CD14-positive monocyte (primary cell): ENCODE measurements at regions not wholly inside any gene's neighbourhood (a gene's known extent, or its start where the extent isn't known, plus 50 kb on each side); places are given as distances from the start of the nearest gene placed in this dataset.

Experiments
- DNase-seq, 3 donors: peaks; one replicate each; pipeline ENCODE4 v3.0.0-alpha.2; 2011 to 2022
- H2AFZ ChIP-seq: 2 replicates; pipeline ENCODE4 v1.6.0; 2012; ENCODE audit warnings: mild to moderate bottlenecking, low read depth, low read length, inconsistent platforms; ENCODE audit not compliant: insufficient read depth, poor library complexity, severe bottlenecking
- H3K27ac ChIP-seq, 2 donors: 1 replicate in 1 of 2; 2 replicates in 1 of 2; pipeline ENCODE4 v1.5.1; 2012 to 2013; ENCODE audit warnings: low read length in 2 of 2, control low read depth in 1 of 2, inconsistent platforms in 1 of 2, low read depth in 1 of 2, mild to moderate bottlenecking in 1 of 2
- H3K27me3 ChIP-seq, 2 donors: one replicate each; pipeline versions ENCODE4 v1.6.0 to v1.6.1; 2011 to 2013; ENCODE audit warnings: low read length in 2 of 2; ENCODE audit not compliant: control insufficient read depth in 2 of 2, insufficient read depth in 2 of 2
- H3K36me3 ChIP-seq, 2 donors: replicated peaks in 1 of 2; 1 replicate in 1 of 2; 2 replicates in 1 of 2; pipeline versions ENCODE4 v1.5.1 to v1.6.1; 2012 to 2013; ENCODE audit warnings: low read length in 2 of 2, control low read depth in 1 of 2, inconsistent platforms in 1 of 2, mild to moderate bottlenecking in 1 of 2; ENCODE audit not compliant: insufficient read depth in 2 of 2, control insufficient read depth in 1 of 2
- H3K4me1 ChIP-seq, 2 donors: 1 replicate in 1 of 2; 2 replicates in 1 of 2; pipeline versions ENCODE4 v1.5.1 to v1.6.1; 2012 to 2013; ENCODE audit warnings: low read length in 2 of 2, control low read depth in 1 of 2, inconsistent platforms in 1 of 2, mild to moderate bottlenecking in 1 of 2, moderate library complexity in 1 of 2; ENCODE audit not compliant: insufficient read depth in 2 of 2, control insufficient read depth in 1 of 2
- H3K4me2 ChIP-seq: replicated peaks from 2 replicates; pipeline ENCODE3; 2012; ENCODE audit warnings: low read length, moderate library complexity, mild to moderate bottlenecking; ENCODE audit not compliant: poor library complexity, severe bottlenecking; ENCODE audit errors: extremely low read depth
- H3K4me3 ChIP-seq, 3 experiments: fragments of 200-600 bp in 1 of 3; sonication (generic) in 1 of 3; replicated peaks in 1 of 3; 1 replicate in 2 of 3; 2 replicates in 1 of 3; pipeline ENCODE4 v1.5.1; 2011 to 2013; ENCODE audit warnings: low read length in 3 of 3, mild to moderate bottlenecking in 3 of 3, control low read depth in 2 of 3, low read depth in 2 of 3, inconsistent platforms in 1 of 3, moderate library complexity in 1 of 3
- H3K79me2 ChIP-seq: 2 replicates; pipeline ENCODE4 v1.6.0; 2012; ENCODE audit warnings: mild to moderate bottlenecking, control low read depth, inconsistent platforms, low read length, moderate library complexity; ENCODE audit not compliant: insufficient read depth
- H3K9ac ChIP-seq: 2 replicates; pipeline ENCODE4 v1.6.0; 2017; ENCODE audit warnings: low read length, mild to moderate bottlenecking; ENCODE audit not compliant: insufficient read depth, poor library complexity, severe bottlenecking
- H3K9me3 ChIP-seq, 2 donors: replicated peaks in 1 of 2; 1 replicate in 1 of 2; 2 replicates in 1 of 2; pipeline versions ENCODE4 v1.5.1 to v1.6.1; 2012 to 2013; ENCODE audit warnings: low read length in 2 of 2, control low read depth in 1 of 2; ENCODE audit not compliant: control insufficient read depth in 1 of 2, insufficient read depth in 1 of 2
- H4K20me1 ChIP-seq: 2 replicates; pipeline ENCODE4 v1.6.0; 2012; ENCODE audit warnings: mild to moderate bottlenecking, low read length, control low read depth, moderate library complexity; ENCODE audit not compliant: insufficient read depth
- H3K27ac Mint-ChIP-seq, 7 donors: one replicate each; pipeline ENCODE4 v1.8.0; 2020; ENCODE audit warnings: mild to moderate bottlenecking in 7 of 7, mixed read lengths in 7 of 7, moderate library complexity in 6 of 7, inconsistent platforms in 2 of 7
- H3K27me3 Mint-ChIP-seq, 3 donors: one replicate each; pipeline ENCODE4 v1.8.0; 2021 to 2022; ENCODE audit warnings: low read depth in 3 of 3, mild to moderate bottlenecking in 3 of 3, mixed read lengths in 3 of 3, moderate library complexity in 3 of 3, inconsistent platforms in 1 of 3
- H3K36me3 Mint-ChIP-seq, 2 donors: one replicate each; pipeline ENCODE4 v1.8.0; 2020; ENCODE audit warnings: mixed read lengths in 2 of 2, inconsistent platforms in 1 of 2, mild to moderate bottlenecking in 1 of 2
- H3K4me1 Mint-ChIP-seq: one replicate; pipeline ENCODE4 v1.8.0; 2020; ENCODE audit warnings: mild to moderate bottlenecking, mixed read lengths
- H3K4me3 Mint-ChIP-seq, 2 donors: one replicate each; pipeline ENCODE4 v1.8.0; 2020; ENCODE audit warnings: mild to moderate bottlenecking in 2 of 2, mixed read lengths in 2 of 2, moderate library complexity in 1 of 2
- H3K9me3 Mint-ChIP-seq, 7 donors: one replicate each; pipeline ENCODE4 v1.8.0; 2020 to 2022; ENCODE audit warnings: mixed read lengths in 7 of 7, mild to moderate bottlenecking in 6 of 7, moderate library complexity in 6 of 7, inconsistent platforms in 2 of 7
- CTCF ChIP-seq: fragments of 200-600 bp; IDR thresholded peaks from one replicate; pipeline ENCODE4 v1.8.0; 2022; ENCODE audit warnings: antibody characterized with exemption, mild to moderate bottlenecking
- WGBS: methylation state at CpG from one replicate; pipeline ENCODE4 v1.1.5; 2013; ENCODE audit warnings: missing lambda C conversion rate; ENCODE audit not compliant: insufficient coverage; 5-methylcytosine and 5-hydroxymethylcytosine counted together
- intact Hi-C, 2 donors: fragments of 100-400 bp; cut with micrococcal nuclease; formaldehyde crosslinking; loops; one replicate each; pipeline versions ENCODE4 v1.15.0 to v1.15.1; 2023

- H3K4me3 Mint-ChIP-seq = no peak overlapping the region
- H3K27me3 Mint-ChIP-seq = peaks cover under 1 to 11% (median 6%) of the 10 kb centered on the region in 3 donors
- no peak overlapping the region for H3K4me3 ChIP-seq
- H3K9me3 Mint-ChIP-seq = peaks cover 0 to 2% (median 0%) of the 10 kb centered on the region in 7 donors
- intact Hi-C loops = no loop called here
- H3K9me3 ChIP-seq = no peaks in the 10 kb centered on the region
- TF ChIP-seq CTCF = no peak
- H3K36me3 ChIP-seq = no peaks in the 10 kb centered on the region
- DNase-seq = no peak
- no peak overlapping the region for H3K27ac Mint-ChIP-seq
- H3K27me3 ChIP-seq = no peaks in the 10 kb centered on the region
- H2AFZ ChIP-seq = no peak overlapping the region
- H3K4me1 Mint-ChIP-seq = no peaks in the 10 kb centered on the region
- no peaks in the 10 kb centered on the region for H3K4me1 ChIP-seq
- H3K79me2 ChIP-seq = no peaks in the 10 kb centered on the region
- H4K20me1 ChIP-seq = no peaks in the 10 kb centered on the region
- H3K9ac ChIP-seq = no peak overlapping the region
- WGBS = 92% methylated on average over 7 of the region's 8 CpGs
- no peak overlapping the region for H3K27ac ChIP-seq
- H3K36me3 Mint-ChIP-seq = no peaks in the 10 kb centered on the region
- H3K4me2 ChIP-seq = no peak overlapping the region
Observed at GRCh38 chr17:65290616-65291015, 153.4 kb downstream of the RGS9 start.

- H3K9ac ChIP-seq = no peak overlapping the region
- no peak overlapping the region for H3K4me2 ChIP-seq
- no peak overlapping the region for H2AFZ ChIP-seq
- intact Hi-C loops = no loop called here
- H3K36me3 ChIP-seq = no peaks in the 10 kb centered on the region
- no peak overlapping the region for H3K4me3 Mint-ChIP-seq
- H3K4me1 Mint-ChIP-seq = no peaks in the 10 kb centered on the region
- no peaks in the 10 kb centered on the region for H3K79me2 ChIP-seq
- H3K27me3 Mint-ChIP-seq = peaks cover 0 to 11% (median 6%) of the 10 kb centered on the region in 3 donors
- no peak for DNase-seq
- H3K4me1 ChIP-seq = no peaks in the 10 kb centered on the region
- H3K4me3 ChIP-seq = no peak overlapping the region
- H3K27ac Mint-ChIP-seq = no peak overlapping the region
- peaks cover 0 to 2% (median 0%) of the 10 kb centered on the region in 7 donors for H3K9me3 Mint-ChIP-seq
- H3K27me3 ChIP-seq = no peaks in the 10 kb centered on the region
- TF ChIP-seq CTCF = no peak
- H3K27ac ChIP-seq = no peak overlapping the region
- no peaks in the 10 kb centered on the region for H4K20me1 ChIP-seq
- WGBS = no CpG with 5 or more reads among the region's 1 CpG
- no peaks in the 10 kb centered on the region for H3K9me3 ChIP-seq
- no peaks in the 10 kb centered on the region for H3K36me3 Mint-ChIP-seq
Observed at GRCh38 chr17:65290056-65290455, 152.9 kb downstream of the RGS9 start.
